SK-N-SH (cell line): ENCODE measurements at regions not wholly inside any gene's neighbourhood (a gene's known extent, or its start where the extent isn't known, plus 50 kb on each side); places are given as distances from the start of the nearest gene placed in this dataset.

Experiments used
- CTCF ChIA-PET: fragments of 300-600, 350-600 bp; formaldehyde crosslinking; extraction: SDS; loops from one replicate; lab custom pipeline; 2021; lab: Yijun Ruan, JAX
- POLR2A ChIA-PET: fragments of 350-600 bp; sonication (Branson Sonifier 250); formaldehyde crosslinking; extraction: SDS; loops from one replicate; lab custom pipeline; 2020; ENCODE audit warnings: antibody characterized with exemption, inconsistent platforms; lab: Yijun Ruan, JAX
- DNase-seq: peaks from one replicate; pipeline ENCODE4 v3.0.0; 2012
- H2AFZ ChIP-seq: fragments of 200-600 bp; sonication (generic); 2 replicates; pipeline ENCODE4 v1.8.1; 2016; ENCODE audit warnings: antibody characterized with exemption, mild to moderate bottlenecking, low read depth
- H3F3A ChIP-seq: fragments of 200-600 bp; sonication (generic); replicated peaks from 2 replicates; pipeline ENCODE3; 2016; ENCODE audit warnings: antibody characterized with exemption, mild to moderate bottlenecking; ENCODE audit not compliant: insufficient read depth
- H3K27ac ChIP-seq, 2 experiments: fragments of 200-500 bp in 1 of 2; fragments of 200-600 bp in 1 of 2; sonication (Bioruptor generic) in 1 of 2; sonication (generic), shearing (Covaris generic) in 1 of 2; 2 replicates each; pipeline versions ENCODE4 v1.5.1 to v1.6.1; 2014 to 2016; ENCODE audit warnings: low read depth in 2 of 2, inconsistent platforms in 1 of 2, low read length in 1 of 2, mild to moderate bottlenecking in 1 of 2, mixed read lengths in 1 of 2
- H3K27me3 ChIP-seq: fragments of 200-600 bp; sonication (generic), shearing (Covaris generic); 2 replicates; pipeline ENCODE4 v1.6.1; 2016; ENCODE audit warnings: mixed run types; ENCODE audit not compliant: insufficient read depth
- H3K36me3 ChIP-seq, 2 experiments: fragments of 200-500 bp in 1 of 2; fragments of 200-600 bp in 1 of 2; sonication (Bioruptor generic) in 1 of 2; sonication (generic) in 1 of 2; replicated peaks in 1 of 2; 2 replicates each; pipeline versions ENCODE3 to v1.5.1; 2014 to 2016; ENCODE audit warnings: low read length in 1 of 2, mild to moderate bottlenecking in 1 of 2; ENCODE audit not compliant: insufficient read depth in 2 of 2, control insufficient read depth in 1 of 2
- H3K4me1 ChIP-seq, 2 experiments: fragments of 200-500 bp in 1 of 2; fragments of 200-600 bp in 1 of 2; sonication (Bioruptor generic) in 1 of 2; sonication (generic), shearing (Covaris generic) in 1 of 2; 2 replicates each; pipeline versions ENCODE4 v1.5.1 to v1.6.1; 2014 to 2016; ENCODE audit warnings: low read depth in 1 of 2, low read length in 1 of 2, mixed run types in 1 of 2; ENCODE audit not compliant: insufficient read depth in 2 of 2, control insufficient read depth in 1 of 2
- H3K4me2 ChIP-seq: fragments of 200-600 bp; sonication (generic), shearing (Covaris generic); 2 replicates; pipeline ENCODE4 v1.6.1; 2017; ENCODE audit warnings: mixed run types
- H3K4me3 ChIP-seq, 2 experiments: fragments of 200-500 bp in 1 of 2; fragments of 200-600 bp in 1 of 2; sonication (Bioruptor generic) in 1 of 2; sonication (generic), shearing (Covaris generic) in 1 of 2; 2 replicates each; pipeline versions ENCODE4 v1.5.1 to v1.8.1; 2014 to 2016; ENCODE audit warnings: low read depth in 2 of 2, inconsistent platforms in 1 of 2, low read length in 1 of 2, mild to moderate bottlenecking in 1 of 2, mixed read lengths in 1 of 2, moderate library complexity in 1 of 2
- H3K79me2 ChIP-seq: fragments of 200-600 bp; sonication (generic); 2 replicates; pipeline ENCODE4 v1.8.1; 2017; ENCODE audit warnings: mild to moderate bottlenecking; ENCODE audit not compliant: insufficient read depth
- H3K9ac ChIP-seq: fragments of 200-600 bp; sonication (generic); 2 replicates; pipeline ENCODE4 v1.6.1; 2017; ENCODE audit warnings: mixed run types
- H3K9me2 ChIP-seq: fragments of 200-600 bp; sonication (generic); 2 replicates; pipeline ENCODE4 v1.6.1; 2017; ENCODE audit warnings: mixed run types
- H3K9me3 ChIP-seq: fragments of 200-600 bp; sonication (generic); 2 replicates; pipeline ENCODE4 v1.6.1; 2017; ENCODE audit warnings: mixed run types, mild to moderate bottlenecking, moderate library complexity
- H4K20me1 ChIP-seq: fragments of 200-600 bp; sonication (generic); 2 replicates; pipeline ENCODE4 v1.6.1; 2017; ENCODE audit warnings: mild to moderate bottlenecking, mixed run types; ENCODE audit not compliant: insufficient read depth
- CHD2 ChIP-seq: fragments of 150-350 bp; IDR thresholded peaks from 2 replicates; pipeline ENCODE4 v1.6.1; 2018; ENCODE audit warnings: low read length; ENCODE audit not compliant: partially characterized antibody
- CTCF ChIP-seq: fragments of 200-600 bp; sonication (generic); IDR thresholded peaks from 2 replicates; pipeline ENCODE4 v1.6.1; 2017; ENCODE audit warnings: antibody characterized with exemption, mild to moderate bottlenecking, moderate library complexity
- EP300 ChIP-seq, 2 experiments: IDR thresholded peaks; 2 replicates each; pipeline versions ENCODE4 v1.4.0 to v1.6.1; 2012; ENCODE audit warnings: borderline replicate concordance in 1 of 2, low read depth in 1 of 2, low read length in 1 of 2
- FOXJ3 ChIP-seq: sonication (generic); formaldehyde crosslinking; IDR thresholded peaks from 2 replicates; pipeline ENCODE4 v1.5.1; 2020; ENCODE audit warnings: mild to moderate bottlenecking, missing genetic modification reagents
- FOXM1 ChIP-seq: IDR thresholded peaks from 2 replicates; pipeline ENCODE4 v1.4.0; 2012; ENCODE audit warnings: low read depth, mild to moderate bottlenecking
- MAX ChIP-seq: IDR thresholded peaks from 2 replicates; pipeline ENCODE4 v1.4.0; 2012; ENCODE audit warnings: low read depth
- MXI1 ChIP-seq: IDR thresholded peaks from 2 replicates; pipeline ENCODE4 v1.6.1; 2012; ENCODE audit warnings: mild to moderate bottlenecking, low read depth, low read length, improper control_type of control experiment
- POLR2AphosphoS5 ChIP-seq: IDR thresholded peaks from 2 replicates; pipeline ENCODE4 v1.6.1; 2012; ENCODE audit warnings: low read depth, low read length
- RXRA ChIP-seq: IDR thresholded peaks from 2 replicates; pipeline ENCODE4 v1.4.0; 2012; ENCODE audit warnings: low read depth, mild to moderate bottlenecking, borderline replicate concordance
- TEAD4 ChIP-seq: IDR thresholded peaks from 2 replicates; pipeline ENCODE4 v1.4.0; 2012; ENCODE audit warnings: mild to moderate bottlenecking, borderline replicate concordance; ENCODE audit not compliant: insufficient read depth
- USF1 ChIP-seq: IDR thresholded peaks from 2 replicates; pipeline ENCODE4 v1.4.0; 2012; ENCODE audit warnings: low read depth, borderline replicate concordance
- USF2 ChIP-seq: fragments of 150-350 bp; IDR thresholded peaks from 2 replicates; pipeline ENCODE4 v1.6.1; 2017; ENCODE audit warnings: antibody characterized with exemption, low read length, low read depth, borderline replicate concordance
- WGBS: methylation state at CpG from one replicate; pipeline ENCODE4 v1.1.6; 2017; ENCODE audit warnings: low lambda C conversion rate; 5-methylcytosine and 5-hydroxymethylcytosine counted together

DNA sequence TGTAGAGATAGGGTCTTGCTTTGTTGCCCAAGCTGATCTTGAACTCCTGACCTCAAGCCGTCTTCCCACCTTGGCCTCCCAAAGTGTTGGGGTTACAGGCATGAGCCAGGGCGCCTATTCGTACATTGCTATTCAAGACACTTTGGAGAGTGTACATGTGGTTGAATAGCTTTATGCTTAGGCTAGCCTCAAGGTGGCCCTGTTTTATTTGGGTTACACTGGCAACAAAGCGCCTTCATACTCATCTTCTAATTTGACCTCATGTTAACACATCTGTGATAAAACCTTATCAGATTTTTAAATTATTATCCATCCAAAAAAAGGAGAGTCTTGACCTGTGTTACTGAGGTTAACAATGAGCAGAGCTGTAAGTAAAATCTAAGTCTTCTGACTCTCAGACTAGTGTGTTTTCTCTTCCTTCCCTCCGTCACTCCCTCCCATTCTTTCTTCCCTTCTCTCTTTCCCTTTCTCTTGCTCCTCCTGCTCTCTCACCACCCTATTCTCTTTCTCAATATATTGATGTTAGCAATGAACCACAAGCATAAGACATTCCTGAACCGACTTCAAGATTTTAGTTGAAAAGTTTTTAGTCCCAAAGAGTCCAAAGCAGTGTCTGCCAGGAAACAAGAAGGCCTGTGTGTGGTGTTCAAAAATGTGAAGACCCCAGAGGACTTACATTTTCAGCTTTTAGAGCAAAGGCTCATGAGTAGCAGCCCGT, 603.7 kb upstream of the CFAP20DC start:
- ChIA-PET POLR2A (no interaction called here), CTCF (no interaction called here)
- Histone ChIP-seq H3K9ac (no peak overlapping the region), H3K9me3 (no peaks in the 10 kb centered on the region), H3K27me3 (no peaks in the 10 kb centered on the region), H3F3A (no peaks in the 10 kb centered on the region), H2AFZ (no peak overlapping the region), H3K4me2 (no peak overlapping the region), H3K4me3 (no peak overlapping the region), H3K36me3 (no peaks in the 10 kb centered on the region), H4K20me1 (no peaks in the 10 kb centered on the region), H3K4me1 (no peaks in the 10 kb centered on the region), H3K79me2 (no peaks in the 10 kb centered on the region), H3K9me2 (no peaks in the 10 kb centered on the region), H3K27ac (no peak overlapping the region)
- WGBS: 63% methylated on average over 7 of the region's 7 CpGs
- TF ChIP-seq RXRA: no peak
- TF ChIP-seq MAX: no peak
- TF ChIP-seq EP300 (IDR thresholded peaks at IDR 0.05; ENCODE audit: borderline replicate concordance in 1 of 2, low read depth in 1 of 2, low read length in 1 of 2): no peak
- TF ChIP-seq USF1: no peak
- no peak for TF ChIP-seq CTCF
- no peak for TF ChIP-seq FOXM1
- TF ChIP-seq MXI1: no peak
- TF ChIP-seq TEAD4: no peak
- TF ChIP-seq POLR2AphosphoS5: no peak
- no peak for TF ChIP-seq CHD2
- TF ChIP-seq USF2: no peak
- no peak for TF ChIP-seq FOXJ3
- DNase-seq: no peak
